ENCODE measurements at regions not wholly inside any gene's neighbourhood (a gene's known extent, or its start where the extent isn't known, plus 50 kb on each side); places are given as distances from the start of the nearest gene placed in this dataset.

- no peak overlapping the region for H3K4me3 ChIP-seq (ENCODE audit: low read depth, low read length)
- no peak for DNase-seq (ENCODE audit: low read depth)
- TF ChIP-seq MYC (IDR thresholded peaks at IDR 0.05; ENCODE audit: low read depth, low read length) (no peak), MAX (IDR thresholded peaks at IDR 0.05; ENCODE audit: low read depth, low read length) (no peak), POLR2A (IDR thresholded peaks at IDR 0.05; ENCODE audit: extremely low read depth, insufficient read length) (no peak)
- TF ChIP-seq, protein P1, sequence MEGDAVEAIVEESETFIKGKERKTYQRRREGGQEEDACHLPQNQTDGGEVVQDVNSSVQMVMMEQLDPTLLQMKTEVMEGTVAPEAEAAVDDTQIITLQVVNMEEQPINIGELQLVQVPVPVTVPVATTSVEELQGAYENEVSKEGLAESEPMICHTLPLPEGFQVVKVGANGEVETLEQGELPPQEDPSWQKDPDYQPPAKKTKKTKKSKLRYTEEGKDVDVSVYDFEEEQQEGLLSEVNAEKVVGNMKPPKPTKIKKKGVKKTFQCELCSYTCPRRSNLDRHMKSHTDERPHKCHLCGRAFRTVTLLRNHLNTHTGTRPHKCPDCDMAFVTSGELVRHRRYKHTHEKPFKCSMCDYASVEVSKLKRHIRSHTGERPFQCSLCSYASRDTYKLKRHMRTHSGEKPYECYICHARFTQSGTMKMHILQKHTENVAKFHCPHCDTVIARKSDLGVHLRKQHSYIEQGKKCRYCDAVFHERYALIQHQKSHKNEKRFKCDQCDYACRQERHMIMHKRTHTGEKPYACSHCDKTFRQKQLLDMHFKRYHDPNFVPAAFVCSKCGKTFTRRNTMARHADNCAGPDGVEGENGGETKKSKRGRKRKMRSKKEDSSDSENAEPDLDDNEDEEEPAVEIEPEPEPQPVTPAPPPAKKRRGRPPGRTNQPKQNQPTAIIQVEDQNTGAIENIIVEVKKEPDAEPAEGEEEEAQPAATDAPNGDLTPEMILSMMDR (IDR thresholded peaks at IDR 0.05; ENCODE audit: low read depth, low read length): no peak
Observed at GRCh38 chr4:46445710-46446314, 55.9 kb upstream of the GABRA2 start.

DNA sequence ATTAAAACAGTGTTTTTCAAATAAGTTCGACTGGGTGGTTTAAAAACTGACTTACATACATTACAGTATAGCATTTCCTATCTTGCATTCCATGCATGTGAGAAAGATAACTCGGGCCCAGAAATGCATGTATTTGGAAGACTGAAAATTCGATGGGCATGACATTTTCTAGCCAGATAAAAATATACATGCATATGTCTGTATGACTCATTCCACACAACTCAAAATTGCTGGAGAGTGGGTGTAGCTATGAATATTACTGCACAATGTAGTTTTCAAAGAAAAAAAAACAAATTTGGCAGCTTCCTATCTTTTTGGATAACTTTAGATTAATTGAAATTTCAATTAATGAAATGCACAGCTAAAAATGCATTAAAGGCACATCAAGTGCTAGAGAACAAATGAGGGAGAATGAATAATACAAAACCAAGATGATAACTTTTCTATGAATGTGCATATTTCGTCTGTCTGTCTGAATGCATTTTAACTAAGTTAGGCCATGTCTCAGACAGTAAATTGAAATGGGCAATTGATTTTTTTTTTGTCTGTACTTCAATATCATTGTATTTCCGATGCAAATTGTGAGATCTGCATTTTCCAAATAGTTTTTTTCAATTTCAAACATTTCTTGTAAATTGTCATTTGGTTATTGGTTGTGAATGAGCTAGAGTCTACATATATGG lies 54.5 kb upstream of the GABRA2 start:
- no peak for DNase-seq (ENCODE audit: low read depth)
- H3K4me3 ChIP-seq (ENCODE audit: low read depth, low read length): no peak overlapping the region
- TF ChIP-seq MAX (IDR thresholded peaks at IDR 0.05; ENCODE audit: low read depth, low read length) (no peak), POLR2A (IDR thresholded peaks at IDR 0.05; ENCODE audit: extremely low read depth, insufficient read length) (no peak), MYC (IDR thresholded peaks at IDR 0.05; ENCODE audit: low read depth, low read length) (no peak)

GRCh38 chr4:46442963-46443362 lies 53.0 kb upstream of the GABRA2 start:
- no peak overlapping the region for H3K4me3 ChIP-seq (ENCODE audit: low read depth, low read length)
- DNase-seq (ENCODE audit: low read depth): no peak
- TF ChIP-seq MYC (IDR thresholded peaks at IDR 0.05; ENCODE audit: low read depth, low read length): no peak
- no peak for TF ChIP-seq POLR2A (IDR thresholded peaks at IDR 0.05; ENCODE audit: extremely low read depth, insufficient read length)
- TF ChIP-seq, protein P1 (IDR thresholded peaks at IDR 0.05; ENCODE audit: low read depth, low read length): no peak
- no peak for TF ChIP-seq MAX (IDR thresholded peaks at IDR 0.05; ENCODE audit: low read depth, low read length)

DNA sequence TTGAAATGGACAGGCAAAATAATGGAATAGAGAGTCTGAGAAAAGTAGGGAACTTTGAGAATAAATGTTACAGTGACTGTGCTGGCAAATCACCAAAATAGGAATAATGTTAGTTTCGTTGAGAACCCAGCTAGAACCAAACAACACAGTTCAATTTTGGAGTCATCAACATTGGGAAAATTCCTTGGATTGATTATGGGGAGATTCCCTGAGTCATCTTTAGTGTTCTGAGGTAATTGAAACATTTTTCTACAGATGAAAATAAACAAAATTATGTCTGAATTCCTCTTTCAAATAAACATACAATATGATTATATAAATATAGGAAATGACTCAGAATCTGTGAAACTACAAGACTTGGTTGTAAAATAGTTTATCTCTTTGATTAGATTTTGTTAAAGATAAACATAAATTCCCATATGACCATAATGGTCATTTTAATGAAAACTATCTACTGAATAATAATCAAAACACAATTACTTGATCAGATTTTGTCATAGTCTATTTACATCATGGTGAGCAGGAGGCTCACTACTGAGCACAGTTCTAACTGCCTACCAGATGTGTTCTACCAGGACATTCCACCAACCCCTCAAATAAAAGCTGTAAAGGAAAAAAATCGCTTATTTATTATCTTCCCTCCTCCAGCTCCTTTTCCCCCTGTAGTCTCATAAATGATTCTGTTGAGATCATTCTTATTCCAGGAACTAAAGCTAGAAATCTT lies 51.4 kb upstream of the GABRA2 start:
- DNase-seq (ENCODE audit: low read depth): no peak
- TF ChIP-seq MAX (IDR thresholded peaks at IDR 0.05; ENCODE audit: low read depth, low read length): no peak
- TF ChIP-seq MYC (IDR thresholded peaks at IDR 0.05; ENCODE audit: low read depth, low read length): no peak
- TF ChIP-seq POLR2A (IDR thresholded peaks at IDR 0.05; ENCODE audit: extremely low read depth, insufficient read length): no peak
- TF ChIP-seq, protein P1 (IDR thresholded peaks at IDR 0.05; ENCODE audit: low read depth, low read length): no peak
- no peak overlapping the region for H3K4me3 ChIP-seq (ENCODE audit: low read depth, low read length)

Data from NB4 (cell line).